IPS DF 6.9 (cell line): ENCODE measurements at regions not wholly inside any gene's neighbourhood (a gene's known extent, or its start where the extent isn't known, plus 50 kb on each side); places are given as distances from the start of the nearest gene placed in this dataset.

Experiments
- DNase-seq: peaks from one replicate; pipeline ENCODE4 v3.0.0-alpha.2; 2013; ENCODE audit warnings: low read depth, low spot score
- H3K27ac ChIP-seq: one replicate; pipeline ENCODE4 v1.5.1; 2013; ENCODE audit warnings: low read length, control low read depth
- H3K27me3 ChIP-seq: 2 replicates; pipeline ENCODE4 v1.6.1; 2013; ENCODE audit warnings: mild to moderate bottlenecking, low read length; ENCODE audit not compliant: control insufficient read depth, insufficient read depth
- H3K36me3 ChIP-seq: 2 replicates; pipeline ENCODE4 v1.6.1; 2013; ENCODE audit warnings: low read length; ENCODE audit not compliant: control insufficient read depth, insufficient read depth
- H3K4me1 ChIP-seq: 2 replicates; pipeline ENCODE4 v1.6.1; 2013; ENCODE audit warnings: low read length; ENCODE audit not compliant: control insufficient read depth, insufficient read depth
- H3K4me3 ChIP-seq: 2 replicates; pipeline ENCODE4 v1.5.1; 2013; ENCODE audit warnings: mild to moderate bottlenecking, low read length
- H3K9me3 ChIP-seq: 2 replicates; pipeline ENCODE4 v1.6.1; 2013; ENCODE audit warnings: low read length, inconsistent platforms; ENCODE audit not compliant: control insufficient read depth, insufficient read depth
- WGBS: extraction: QIAGEN DNeasy Blood & Tissue Kit; methylation state at CpG from one replicate; pipeline ENCODE4 v1.1.7; 2013; ENCODE audit warnings: mixed read lengths, missing lambda C conversion rate; ENCODE audit not compliant: insufficient read length, insufficient coverage; 5-methylcytosine and 5-hydroxymethylcytosine counted together

DNA sequence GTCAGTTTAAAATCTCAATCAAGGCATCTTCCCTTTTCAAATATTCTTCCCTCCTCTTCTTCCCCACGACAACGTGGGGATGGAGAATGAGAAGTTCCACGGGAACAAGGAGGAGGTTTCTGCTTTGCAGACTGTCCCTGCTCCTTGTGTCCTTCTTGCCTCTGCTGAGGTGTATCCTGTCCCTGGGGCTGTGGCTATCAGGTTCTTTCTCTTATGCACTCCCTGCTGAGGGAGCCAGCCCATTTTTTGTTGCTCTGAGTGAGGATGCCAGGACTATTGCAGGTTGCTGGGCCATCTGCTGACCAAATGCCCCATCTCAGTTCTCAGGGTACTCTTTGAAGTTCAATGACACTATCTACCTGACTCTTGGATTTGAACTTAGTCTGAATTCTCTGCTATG lies 533.6 kb downstream of the RNF144B start:
- 0 out of 2 replicates have a peak, but pooled peaks cover 3% of the 10 kb centered on the region for H3K4me1 ChIP-seq
- no peak for DNase-seq
- H3K36me3 ChIP-seq: no peaks in the 10 kb centered on the region
- no peaks in the 10 kb centered on the region for H3K9me3 ChIP-seq
- H3K27me3 ChIP-seq: no peaks in the 10 kb centered on the region
- no peak overlapping the region for H3K27ac ChIP-seq
- H3K4me3 ChIP-seq: no peak overlapping the region
- WGBS: no CpG with 5 or more reads among the region's 3 CpGs

DNA sequence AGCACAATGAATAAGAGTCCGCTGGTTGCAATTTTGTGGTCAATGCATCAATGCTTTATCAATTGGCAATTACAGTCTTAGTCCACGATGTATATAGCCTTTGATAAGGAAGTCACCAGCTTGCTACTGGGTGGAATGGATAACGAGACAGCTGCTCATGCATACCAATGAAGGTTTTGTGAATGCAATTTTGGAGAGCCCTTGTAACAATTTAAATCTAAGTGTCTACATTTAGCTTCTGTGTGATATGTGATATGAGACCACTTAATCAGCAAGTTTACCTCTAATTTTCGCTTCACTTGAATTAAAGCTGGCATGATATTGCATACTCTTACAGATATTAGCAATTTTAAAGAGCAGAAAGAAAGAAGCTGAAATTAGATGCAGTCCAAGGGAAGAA lies 543.9 kb downstream of the RNF144B start:
- Histone ChIP-seq H3K9me3 (no peaks in the 10 kb centered on the region), H3K27ac (no peak overlapping the region), H3K4me3 (no peak overlapping the region), H3K4me1 (no peaks in the 10 kb centered on the region), H3K27me3 (no peaks in the 10 kb centered on the region), H3K36me3 (no peaks in the 10 kb centered on the region)
- no peak for DNase-seq
- no CpG with 5 or more reads among the region's 4 CpGs for WGBS

DNA sequence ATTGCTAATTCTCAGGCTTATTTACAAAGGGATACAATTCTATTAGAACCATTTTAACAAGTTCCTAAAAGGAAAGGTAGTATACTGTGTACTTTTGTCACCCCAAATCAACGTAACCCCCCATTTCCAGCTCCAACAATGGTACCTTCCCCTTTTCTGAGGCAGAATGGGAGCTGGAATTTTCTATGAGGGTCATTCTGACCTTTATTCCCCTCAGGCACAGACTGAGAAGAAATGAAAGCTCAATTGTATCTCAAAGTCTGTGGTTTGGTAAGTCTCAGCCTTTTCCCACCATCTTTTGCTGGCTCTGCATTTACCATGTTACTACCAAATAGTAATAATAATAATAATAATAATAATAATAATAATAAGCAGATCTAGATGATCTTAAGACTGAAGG lies 571.0 kb downstream of the RNF144B start:
- Histone ChIP-seq H3K4me1 (no peaks in the 10 kb centered on the region), H3K27ac (no peak overlapping the region), H3K27me3 (no peaks in the 10 kb centered on the region), H3K4me3 (no peak overlapping the region), H3K9me3 (no peaks in the 10 kb centered on the region), H3K36me3 (no peaks in the 10 kb centered on the region)
- no CpG with 5 or more reads among the region's 1 CpG for WGBS
- no peak for DNase-seq

DNA sequence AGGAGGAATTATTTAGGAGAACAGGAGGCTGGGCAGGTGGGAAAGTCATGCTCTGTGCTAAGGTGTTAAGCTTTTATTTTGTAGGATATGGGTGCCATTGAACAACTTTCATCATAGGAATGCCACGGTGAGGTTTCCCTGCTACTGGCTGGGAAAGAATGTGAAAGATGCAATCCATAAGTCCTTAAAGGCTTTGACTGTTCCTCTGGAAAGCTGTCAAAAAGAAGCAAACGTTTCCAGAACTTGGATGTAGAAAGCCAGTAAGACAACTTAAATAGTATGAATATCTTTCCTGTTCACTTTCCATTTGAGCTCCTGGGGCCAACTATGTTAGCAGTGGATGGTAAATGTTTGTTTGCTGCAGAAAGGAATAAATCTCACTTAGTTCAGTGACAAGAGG lies 574.4 kb downstream of the RNF144B start:
- Histone ChIP-seq H3K9me3 (no peaks in the 10 kb centered on the region), H3K27me3 (no peaks in the 10 kb centered on the region), H3K4me1 (no peaks in the 10 kb centered on the region), H3K27ac (no peak overlapping the region), H3K4me3 (no peak overlapping the region), H3K36me3 (no peaks in the 10 kb centered on the region)
- DNase-seq: no peak
- WGBS: no CpG with 5 or more reads among the region's 2 CpGs

DNA sequence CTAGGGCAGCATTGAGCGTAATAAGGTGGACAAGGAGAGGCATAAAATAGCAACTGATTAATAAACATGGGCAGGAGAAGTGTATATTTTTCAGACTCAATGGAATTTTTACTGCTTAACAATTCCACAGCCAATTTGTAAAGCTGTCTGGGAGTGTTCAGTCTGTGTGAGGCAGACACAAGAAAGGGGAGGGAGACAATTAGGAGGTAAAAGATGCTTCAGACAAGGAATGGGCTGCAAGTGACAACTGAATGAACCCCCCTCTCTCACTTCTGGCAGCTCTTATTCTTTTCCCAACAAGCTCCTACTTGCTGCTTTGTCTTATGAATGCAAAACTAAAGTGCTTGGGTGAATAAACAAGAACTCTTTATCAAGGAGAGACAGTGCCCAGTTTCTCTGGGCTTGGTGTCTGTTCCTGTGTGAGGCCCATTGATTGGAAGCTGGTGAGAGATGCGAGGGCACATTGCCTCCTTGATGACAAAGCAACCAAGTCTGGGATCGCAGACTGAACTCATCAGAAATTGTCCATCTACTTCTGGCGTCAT lies 575.3 kb downstream of the RNF144B start:
- Histone ChIP-seq H3K27ac (no peak overlapping the region), H3K9me3 (no peaks in the 10 kb centered on the region), H3K4me1 (no peaks in the 10 kb centered on the region), H3K4me3 (no peak overlapping the region), H3K36me3 (no peaks in the 10 kb centered on the region), H3K27me3 (no peaks in the 10 kb centered on the region)
- DNase-seq: no peak
- no CpG with 5 or more reads among the region's 4 CpGs for WGBS

DNA sequence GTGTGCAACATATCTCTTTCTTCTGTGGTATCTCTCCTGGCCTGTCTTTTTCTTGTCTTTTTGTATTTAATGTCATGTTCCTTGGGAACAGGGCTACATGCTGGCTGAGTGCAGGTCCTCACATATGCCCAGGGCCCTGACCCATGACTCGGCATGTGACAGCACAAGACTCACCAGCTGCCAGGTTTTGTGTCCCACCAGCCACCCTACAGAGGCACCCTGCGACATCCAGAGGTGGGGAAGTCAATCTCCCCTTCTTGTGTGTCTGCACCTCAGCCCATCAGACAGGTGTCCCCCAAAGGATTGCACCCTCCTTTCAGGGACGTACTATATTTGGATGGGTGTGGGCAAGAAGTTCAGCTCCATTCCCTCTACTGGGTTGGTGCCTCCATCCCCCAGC lies 576.3 kb downstream of the RNF144B start:
- Histone ChIP-seq H3K36me3 (no peaks in the 10 kb centered on the region), H3K9me3 (no peaks in the 10 kb centered on the region), H3K4me1 (no peaks in the 10 kb centered on the region), H3K27ac (no peak overlapping the region), H3K4me3 (no peak overlapping the region), H3K27me3 (no peaks in the 10 kb centered on the region)
- no peak for DNase-seq
- WGBS: no CpG with 5 or more reads among the region's 3 CpGs

DNA sequence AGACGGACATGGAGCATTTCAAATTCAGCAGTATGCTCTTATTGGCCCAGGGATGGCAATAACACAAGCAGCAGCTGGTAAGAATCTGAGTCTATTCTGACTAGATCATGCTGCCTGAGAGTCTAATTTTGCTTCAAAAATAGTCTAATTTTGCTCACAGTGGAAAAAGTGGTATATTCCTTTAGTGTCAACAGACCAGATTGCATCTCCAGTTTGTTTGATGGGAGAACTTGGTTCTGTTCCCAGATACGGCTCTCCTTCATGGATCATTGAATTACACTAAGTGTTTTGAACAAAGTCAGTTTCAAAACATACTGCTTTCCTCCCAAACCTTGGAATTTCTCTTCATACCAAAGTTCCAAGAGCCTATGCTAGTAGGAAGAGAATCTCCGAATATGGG lies 586.1 kb downstream of the RNF144B start:
- no peaks in the 10 kb centered on the region for H3K9me3 ChIP-seq
- H3K4me1 ChIP-seq: no peaks in the 10 kb centered on the region
- no peak for DNase-seq
- H3K4me3 ChIP-seq: no peak overlapping the region
- WGBS: no CpG with 5 or more reads among the region's 3 CpGs
- no peaks in the 10 kb centered on the region for H3K27me3 ChIP-seq
- no peak overlapping the region for H3K27ac ChIP-seq
- no peaks in the 10 kb centered on the region for H3K36me3 ChIP-seq

DNA sequence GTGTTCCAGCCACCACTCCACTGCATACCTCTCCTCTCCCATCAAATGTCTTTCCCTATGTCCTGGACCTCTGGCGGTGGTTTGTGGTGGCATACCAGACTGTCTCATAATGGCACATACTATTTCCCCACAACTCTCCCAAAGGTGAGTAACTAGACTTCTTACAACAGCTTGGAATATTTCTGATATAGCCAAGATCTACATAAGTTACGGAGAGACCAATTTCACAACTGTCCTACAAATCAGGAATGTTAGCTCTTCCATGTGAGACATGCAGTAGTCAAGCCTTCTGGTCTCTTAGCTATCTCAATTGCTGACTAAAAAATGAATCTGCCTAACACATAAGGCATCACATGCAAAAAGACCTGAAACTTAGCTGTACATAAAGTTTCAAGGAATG lies 588.9 kb downstream of the RNF144B start:
- no peaks in the 10 kb centered on the region for H3K27me3 ChIP-seq
- no peaks in the 10 kb centered on the region for H3K36me3 ChIP-seq
- no peak overlapping the region for H3K4me3 ChIP-seq
- no peak for DNase-seq
- H3K27ac ChIP-seq: no peak overlapping the region
- no peaks in the 10 kb centered on the region for H3K4me1 ChIP-seq
- WGBS: no CpG with 5 or more reads among the region's 2 CpGs
- H3K9me3 ChIP-seq: no peaks in the 10 kb centered on the region

DNA sequence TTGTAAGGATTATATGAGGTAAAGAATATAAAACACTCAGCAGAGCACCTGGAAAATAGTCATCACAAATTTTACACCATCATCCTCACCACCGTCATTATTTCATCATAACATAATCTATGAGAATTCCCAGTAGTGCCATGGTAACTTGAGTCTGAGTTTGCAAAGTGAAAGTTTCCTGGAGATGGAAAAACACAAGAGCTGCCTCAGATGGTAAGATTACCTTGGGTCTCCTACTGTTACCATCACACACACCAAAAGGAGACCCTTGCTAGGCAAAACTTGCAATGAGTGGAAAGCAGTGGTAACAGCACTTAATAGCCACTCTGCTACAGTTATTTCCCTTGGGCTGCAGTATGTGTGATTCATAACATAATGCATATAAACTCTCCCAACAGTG lies 589.8 kb downstream of the RNF144B start:
- Histone ChIP-seq H3K9me3 (no peaks in the 10 kb centered on the region), H3K4me1 (no peaks in the 10 kb centered on the region), H3K4me3 (no peak overlapping the region), H3K27me3 (no peaks in the 10 kb centered on the region), H3K36me3 (no peaks in the 10 kb centered on the region), H3K27ac (no peak overlapping the region)
- no peak for DNase-seq
- WGBS: no CpG with 5 or more reads among the region's 1 CpG

DNA sequence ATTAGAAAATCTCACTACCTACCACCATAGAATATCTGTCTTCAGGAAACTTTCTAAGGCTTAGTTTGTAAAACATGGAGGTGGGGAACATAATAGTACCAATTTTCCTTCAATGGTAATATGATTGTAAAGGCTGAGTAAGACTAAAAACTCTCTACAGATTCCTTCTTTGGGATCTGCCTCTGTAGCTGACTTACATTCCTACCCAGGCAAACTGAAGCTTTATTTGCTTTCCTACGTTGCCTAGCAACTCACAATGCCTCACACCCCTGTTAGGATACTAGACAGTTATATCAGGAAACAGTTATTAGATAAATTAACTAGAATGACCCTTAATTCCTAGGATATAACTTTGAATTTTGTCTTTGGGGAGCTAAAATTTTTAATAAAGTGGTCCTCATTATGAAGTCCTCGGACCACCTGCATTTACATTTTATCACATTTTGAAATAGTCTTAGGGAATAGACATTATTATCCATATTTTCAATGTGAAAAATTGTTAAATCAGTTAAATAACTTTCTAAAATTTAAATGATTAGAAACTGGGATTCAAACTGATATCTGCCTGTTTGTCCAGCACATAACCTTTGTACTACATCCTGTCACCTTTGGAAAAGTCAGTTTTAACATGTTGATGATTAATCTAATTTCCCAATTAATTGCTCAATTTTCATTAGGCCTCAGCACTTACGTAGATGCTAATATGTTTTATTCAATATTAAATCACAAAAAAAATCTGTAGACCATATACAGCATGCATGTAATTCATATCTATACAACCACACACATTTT lies 591.4 kb downstream of the RNF144B start:
- H3K27me3 ChIP-seq: no peaks in the 10 kb centered on the region
- no peak for DNase-seq

DNA sequence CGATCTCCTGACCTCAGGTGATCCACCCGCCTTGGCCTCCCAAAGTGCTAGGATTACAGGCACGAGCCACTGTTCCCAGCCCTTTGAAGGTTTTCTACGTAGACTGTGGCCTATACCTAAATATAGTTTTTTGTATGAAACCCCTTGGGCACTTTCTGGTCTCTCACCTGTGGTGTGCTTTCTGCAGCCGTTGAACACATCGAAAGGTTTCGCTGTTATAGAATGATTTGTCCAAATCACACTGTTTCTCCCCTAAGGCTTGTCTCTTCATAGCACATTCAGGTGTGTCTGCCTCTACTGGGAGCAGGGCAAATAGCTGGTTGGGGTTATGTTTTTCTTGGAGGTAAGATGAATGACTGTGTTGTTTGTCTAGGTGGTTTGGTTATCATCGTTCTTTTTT lies 597.9 kb downstream of the RNF144B start:
- no CpG with 5 or more reads among the region's 8 CpGs for WGBS
- 0 out of 2 replicates have a peak, but pooled peaks cover under 1% of the 10 kb centered on the region for H3K4me1 ChIP-seq
- H3K36me3 ChIP-seq: no peaks in the 10 kb centered on the region
- no peak for DNase-seq
- no peaks in the 10 kb centered on the region for H3K9me3 ChIP-seq
- H3K27me3 ChIP-seq: no peaks in the 10 kb centered on the region
- H3K4me3 ChIP-seq: no peak overlapping the region
- H3K27ac ChIP-seq: no peak overlapping the region

More for the DNA sequence above, 591.4 kb downstream of the RNF144B start:
- no peaks in the 10 kb centered on the region for H3K4me1 ChIP-seq
- H3K4me3 ChIP-seq: no peak overlapping the region
- H3K27ac ChIP-seq: no peak overlapping the region
- no peaks in the 10 kb centered on the region for H3K9me3 ChIP-seq
- no CpG with 5 or more reads among the region's 3 CpGs for WGBS
- H3K36me3 ChIP-seq: no peaks in the 10 kb centered on the region
